GM21786 (cell line): ENCODE measurements at regions not wholly inside any gene's neighbourhood (a gene's known extent, or its start where the extent isn't known, plus 50 kb on each side); places are given as distances from the start of the nearest gene placed in this dataset.

Source experiments
- ATAC-seq: cut with Tn5 transposase; IDR thresholded peaks from one replicate; pipeline ENCODE4 v1.9.1; 2021; ENCODE audit not compliant: unreplicated experiment

DNA sequence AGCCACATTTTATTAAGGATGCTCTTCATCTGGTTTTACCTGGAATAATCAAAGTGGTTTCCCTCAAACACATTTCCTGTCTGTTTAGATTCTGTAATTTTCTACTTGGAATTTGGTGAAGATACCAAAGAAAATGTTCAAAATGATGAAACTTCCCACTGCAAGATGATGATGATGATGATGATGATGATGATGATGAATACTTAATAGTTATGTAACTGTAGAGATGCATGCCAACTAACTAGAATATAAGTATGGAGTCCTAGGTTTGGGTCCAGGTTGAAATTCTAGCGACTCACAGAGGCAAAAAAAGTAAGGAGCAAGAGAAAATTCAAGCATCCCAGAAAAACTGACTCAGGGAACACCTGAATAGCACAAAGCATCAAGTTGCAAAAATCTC lies 104.0 kb upstream of the KIAA1217 start:
- no peak for ATAC-seq

DNA sequence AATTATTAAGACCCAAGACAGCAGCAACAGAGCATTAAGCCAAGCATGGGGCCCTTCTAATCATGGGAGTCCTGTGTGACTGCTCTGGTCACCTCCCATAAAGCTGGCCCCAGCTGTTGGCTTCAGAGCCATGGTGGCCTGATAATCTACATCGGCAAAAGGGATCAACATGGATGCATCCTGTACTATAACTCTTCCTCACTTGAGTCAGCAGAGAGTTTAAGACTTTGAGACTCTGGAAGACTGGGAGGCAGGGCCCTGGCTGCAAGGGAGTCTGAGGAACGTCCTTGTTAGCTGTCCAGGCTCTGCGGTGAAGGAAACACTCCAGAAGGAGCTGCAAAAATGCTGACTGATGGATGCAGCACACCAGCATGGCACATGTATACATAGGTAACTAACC lies 95.0 kb upstream of the KIAA1217 start:
- ATAC-seq = no peak

GRCh38 chr10:24114556-24114955 lies 94.4 kb upstream of the KIAA1217 start:
- ATAC-seq = no peak

DNA sequence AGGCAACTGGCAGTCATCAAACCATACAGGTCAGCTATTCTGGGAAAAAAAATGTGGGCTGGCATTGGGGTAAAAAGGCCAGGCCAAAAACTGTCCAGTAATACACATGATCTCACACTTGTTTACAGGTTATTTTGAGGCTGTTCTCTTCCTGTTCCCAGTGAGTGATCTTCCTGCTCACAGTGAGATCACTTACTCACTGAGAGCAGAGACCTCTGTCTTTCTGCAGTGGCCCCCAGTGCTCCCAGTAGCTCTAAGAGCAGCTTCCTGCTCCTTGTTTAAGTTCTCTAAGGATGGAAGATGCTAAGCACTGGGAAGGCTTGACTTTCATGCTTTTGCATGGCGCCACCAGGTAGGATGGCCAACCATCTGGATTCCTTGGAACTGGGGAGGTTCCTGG lies 93.5 kb upstream of the KIAA1217 start:
- ATAC-seq = no peak

DNA sequence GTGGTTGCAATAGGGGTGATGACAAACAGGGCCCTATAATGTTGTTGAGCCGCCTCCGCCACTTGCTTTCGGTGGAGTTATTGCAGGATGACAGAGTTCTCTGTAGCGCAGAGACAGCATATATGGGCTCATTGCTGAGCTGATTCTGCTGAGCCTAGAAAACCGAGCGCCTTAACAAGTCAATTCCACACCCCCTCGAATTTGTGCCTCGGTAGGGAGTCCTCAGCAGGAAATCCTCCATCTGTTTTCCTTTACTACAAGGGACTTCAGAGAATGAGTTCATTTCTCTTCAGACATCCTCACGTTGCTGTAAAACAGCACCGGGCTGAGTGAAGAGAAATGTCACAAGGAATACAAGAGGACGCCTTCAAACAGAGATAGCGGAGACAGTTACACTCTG lies 90.7 kb upstream of the KIAA1217 start:
- ATAC-seq = no peak

GRCh38 chr10:24119896-24120295 lies 89.0 kb upstream of the KIAA1217 start:
- ATAC-seq = no peak

DNA sequence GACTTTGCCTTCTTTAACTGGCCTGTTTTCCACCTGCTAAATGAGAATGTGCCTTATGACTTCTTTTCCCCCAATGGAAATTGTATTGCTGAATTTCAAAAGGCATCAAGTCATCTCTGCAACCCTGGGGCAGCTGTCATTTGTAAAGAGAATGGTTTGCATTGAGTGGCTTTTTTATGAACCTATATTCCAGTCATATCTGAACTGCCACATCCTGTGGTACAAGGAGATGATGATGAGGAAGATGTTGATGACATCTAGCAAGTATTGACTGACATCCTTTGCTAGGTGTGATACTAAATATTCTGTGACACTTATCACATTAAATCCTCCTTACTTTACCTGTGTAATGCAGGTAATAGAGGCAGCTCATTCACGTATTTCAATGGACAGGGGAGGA lies 88.3 kb upstream of the KIAA1217 start:
- ATAC-seq = no peak

DNA sequence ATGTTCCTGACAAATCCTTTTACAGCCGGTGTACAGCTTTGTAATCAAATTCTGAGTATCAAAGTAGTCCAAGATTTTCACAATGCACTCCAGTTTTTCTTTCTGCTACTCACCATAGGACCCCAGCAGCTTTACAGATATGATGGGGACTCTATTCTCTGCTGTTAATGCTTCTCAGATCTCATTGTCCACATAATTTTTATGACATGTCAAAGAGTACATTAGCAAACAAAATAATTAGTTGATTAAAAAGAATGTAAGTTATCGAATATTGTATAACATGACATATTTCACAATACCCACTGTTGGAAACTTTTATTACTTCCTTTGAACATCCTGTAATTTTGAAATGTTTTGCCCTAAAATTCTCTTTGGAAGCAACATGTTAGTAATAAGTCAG lies 81.4 kb upstream of the KIAA1217 start:
- no peak for ATAC-seq

DNA sequence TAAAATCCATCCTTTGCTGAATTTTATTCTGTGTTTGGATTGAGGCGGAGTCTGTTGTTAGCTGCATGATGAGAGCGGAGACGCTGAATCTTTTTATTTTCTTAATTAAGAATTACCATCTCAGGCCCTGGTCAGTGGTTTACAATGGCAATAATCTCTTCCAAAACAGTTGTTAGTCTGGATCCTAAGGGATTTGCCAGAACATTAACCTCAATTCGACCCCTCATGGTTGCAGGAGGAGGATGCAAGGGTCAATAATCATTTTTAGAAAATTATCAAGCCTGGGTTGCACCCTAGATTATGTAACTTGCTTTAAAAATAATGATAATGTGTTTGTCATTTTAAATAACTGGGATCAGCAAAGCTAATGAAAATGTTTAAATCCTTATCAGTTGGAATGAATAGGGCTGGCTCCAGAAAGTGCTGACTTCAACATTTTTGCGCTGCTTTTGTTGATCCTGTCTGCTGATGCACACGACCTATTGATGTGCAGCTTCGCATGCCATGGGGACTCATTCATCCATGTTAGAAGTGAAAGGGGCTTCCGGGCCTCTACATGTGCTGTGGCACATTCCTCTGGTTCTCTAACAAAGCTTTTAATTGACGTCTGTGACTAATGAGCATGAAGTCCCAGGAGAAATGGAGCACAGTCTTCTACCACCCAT lies 80.7 kb upstream of the KIAA1217 start:
- no peak for ATAC-seq

DNA sequence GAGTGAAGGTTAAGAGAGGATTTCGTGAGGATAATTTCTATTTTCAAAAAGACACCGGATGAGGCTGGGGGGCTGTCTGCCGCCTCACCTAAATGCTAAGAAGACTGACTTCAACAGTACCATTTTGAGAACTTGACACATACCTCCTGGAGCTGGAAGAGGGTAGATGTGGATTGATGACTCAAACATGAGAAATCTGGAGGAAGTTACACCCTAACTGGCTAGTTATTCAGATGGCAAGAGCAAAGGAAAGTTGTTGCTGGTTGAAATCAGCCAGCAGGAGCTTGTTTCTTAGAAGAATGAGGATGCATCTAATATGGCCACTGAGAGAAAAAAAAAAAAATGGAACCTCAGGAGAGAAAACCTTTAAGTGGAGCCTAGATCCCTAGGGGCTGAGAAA lies 76.2 kb upstream of the KIAA1217 start:
- ATAC-seq = no peak

DNA sequence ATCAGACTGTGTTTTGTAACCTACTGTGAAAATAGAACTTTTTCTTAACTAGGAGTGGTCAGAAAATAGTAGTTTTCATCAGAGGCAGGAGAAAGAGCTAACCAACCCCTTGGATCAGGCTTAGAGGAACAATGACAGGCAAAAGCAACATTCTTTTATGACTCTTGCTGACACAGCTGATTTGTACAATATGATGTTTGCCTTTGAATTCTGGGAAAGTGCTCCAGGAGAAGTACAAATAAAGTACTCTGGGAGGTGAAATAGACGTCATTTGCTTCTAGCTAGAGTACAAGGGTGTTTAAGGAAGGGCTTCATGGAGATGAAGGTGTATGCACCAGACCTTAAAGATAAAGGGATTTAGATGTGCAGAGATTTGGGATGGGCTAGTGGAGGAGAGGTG lies 75.1 kb upstream of the KIAA1217 start:
- no peak for ATAC-seq

GRCh38 chr10:24136070-24136469 lies 72.9 kb upstream of the KIAA1217 start:
- ATAC-seq = no peak

- ATAC-seq = no peak
Observed at GRCh38 chr10:24147321-24147720, 61.6 kb upstream of the KIAA1217 start.

DNA sequence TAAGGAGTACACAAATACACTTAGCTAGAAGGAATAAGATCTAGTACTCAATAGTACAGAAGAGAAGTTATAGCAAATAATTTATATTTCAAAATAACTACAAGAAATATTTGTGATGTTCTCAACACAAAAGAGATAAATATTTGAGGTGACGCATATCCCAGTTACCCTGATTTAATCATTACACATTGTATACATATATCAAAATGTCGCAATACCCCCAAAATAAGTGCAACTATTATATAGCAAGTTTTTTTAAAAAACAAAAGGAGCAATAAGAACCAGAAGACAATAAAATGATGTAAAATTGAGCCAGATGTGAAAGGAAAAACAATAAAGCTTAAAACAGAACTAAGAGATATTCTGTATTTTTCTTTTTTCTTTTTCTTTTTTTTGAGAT lies 59.3 kb upstream of the KIAA1217 start:
- ATAC-seq = no peak

DNA sequence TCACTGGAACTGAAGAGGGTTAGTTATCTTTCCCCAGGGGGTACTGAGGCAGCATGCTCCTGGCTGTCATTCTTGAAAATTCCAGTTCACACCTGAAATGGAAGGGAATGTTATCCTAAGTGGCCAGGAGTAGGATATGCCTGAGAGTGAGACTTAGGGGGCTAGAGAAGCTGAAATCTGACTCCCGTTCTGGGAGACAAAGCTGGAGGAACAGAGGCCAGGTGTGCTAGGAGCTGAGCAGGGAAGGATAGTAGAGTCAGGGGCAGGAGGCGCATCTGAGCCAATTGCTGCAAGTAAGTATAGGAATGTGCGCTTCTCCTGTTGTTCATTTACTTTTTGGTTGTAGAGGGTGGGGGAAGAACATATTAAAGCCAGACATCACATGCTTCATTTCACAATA lies 58.1 kb upstream of the KIAA1217 start:
- ATAC-seq = no peak

GRCh38 chr10:24152270-24152669 lies 56.7 kb upstream of the KIAA1217 start:
- no peak for ATAC-seq

DNA sequence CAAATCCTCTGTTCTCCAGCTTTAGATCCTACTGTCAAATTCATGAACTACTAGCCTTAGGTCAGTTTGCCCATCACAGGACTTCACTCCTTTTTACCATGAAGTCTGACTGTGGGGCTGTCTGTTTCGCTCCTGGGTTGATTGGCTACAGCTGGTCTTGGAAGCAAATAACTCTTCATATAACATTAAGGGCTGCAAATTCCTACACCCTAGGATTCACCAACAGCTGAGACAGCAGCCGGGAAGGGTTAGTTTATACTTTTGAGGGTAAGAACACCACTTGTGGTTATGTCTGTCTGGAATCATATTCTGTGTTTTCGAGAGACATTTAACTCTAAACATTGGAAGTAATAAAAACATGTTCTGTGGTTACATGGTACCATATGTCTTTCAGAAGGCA lies 55.9 kb upstream of the KIAA1217 start:
- ATAC-seq = no peak

DNA sequence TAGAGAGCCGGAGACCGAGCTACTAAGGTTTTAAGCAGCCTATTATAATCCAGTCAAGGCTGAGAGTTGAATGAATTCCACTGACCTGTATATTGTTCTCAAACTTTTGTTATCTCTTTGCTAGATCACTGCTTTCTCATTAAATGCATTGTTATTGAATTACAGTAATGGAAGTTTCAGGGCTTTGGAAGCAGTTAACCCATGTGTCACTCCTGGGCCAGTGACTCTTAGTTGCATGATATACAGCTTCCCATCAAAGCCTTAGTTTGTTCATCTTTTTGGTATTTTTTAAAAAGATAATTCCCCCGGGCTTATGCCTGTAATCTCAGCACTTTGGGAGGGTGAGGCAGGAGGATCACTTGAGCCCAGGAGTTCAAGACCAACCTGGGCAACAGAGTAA lies 55.4 kb upstream of the KIAA1217 start:
- ATAC-seq = no peak

DNA sequence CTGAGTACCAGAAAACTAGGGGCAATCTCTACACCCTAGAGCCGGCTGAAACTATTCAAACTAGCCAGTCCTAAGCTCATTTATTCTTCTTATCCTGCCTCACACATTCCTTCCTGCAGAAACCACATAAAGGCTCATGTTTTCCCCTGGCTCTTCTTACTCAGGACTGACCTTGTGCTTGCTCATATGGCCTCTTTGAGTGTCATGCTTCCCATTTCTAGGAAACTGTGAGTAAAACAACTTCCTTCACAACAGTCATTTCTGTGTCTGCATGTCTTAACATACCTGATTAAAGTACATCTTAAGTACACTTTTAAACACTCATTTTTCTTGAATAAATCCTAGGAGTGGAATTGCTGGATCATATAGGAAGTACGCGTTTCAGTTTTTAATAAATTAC lies 52.3 kb upstream of the KIAA1217 start:
- no peak for ATAC-seq

GRCh38 chr10:24157567-24157966 lies 51.4 kb upstream of the KIAA1217 start:
- ATAC-seq = no peak
